Upper lobe of left lung (tissue), 4 donors: ENCODE measurements at regions not wholly inside any gene's neighbourhood (a gene's known extent, or its start where the extent isn't known, plus 50 kb on each side); places are given as distances from the start of the nearest gene placed in this dataset.

Experiments used
- EP300 ChIP-seq, 4 donors: sonication (generic); formaldehyde crosslinking; IDR thresholded peaks; one replicate each; pipeline ENCODE4 v1.5.1; 2017; ENCODE audit warnings: antibody characterized with exemption in 4 of 4, control low read depth in 2 of 4
- POLR2A ChIP-seq, 4 donors: fragments of 450-650 bp; IDR thresholded peaks; one replicate each; pipeline ENCODE4 v1.5.1; 2016 to 2017; ENCODE audit warnings: antibody characterized with exemption in 4 of 4, mild to moderate bottlenecking in 2 of 4
- TF ChIP-seq, protein P1 (sequence below), 6 experiments: fragments of 450-650 bp in 4 of 6; fragments of 200-600 bp in 2 of 6; sonication (generic) in 2 of 6; IDR thresholded peaks; one replicate each; pipeline ENCODE4 v1.5.1; 2016 to 2019; ENCODE audit warnings: antibody characterized with exemption in 6 of 6

DNA sequence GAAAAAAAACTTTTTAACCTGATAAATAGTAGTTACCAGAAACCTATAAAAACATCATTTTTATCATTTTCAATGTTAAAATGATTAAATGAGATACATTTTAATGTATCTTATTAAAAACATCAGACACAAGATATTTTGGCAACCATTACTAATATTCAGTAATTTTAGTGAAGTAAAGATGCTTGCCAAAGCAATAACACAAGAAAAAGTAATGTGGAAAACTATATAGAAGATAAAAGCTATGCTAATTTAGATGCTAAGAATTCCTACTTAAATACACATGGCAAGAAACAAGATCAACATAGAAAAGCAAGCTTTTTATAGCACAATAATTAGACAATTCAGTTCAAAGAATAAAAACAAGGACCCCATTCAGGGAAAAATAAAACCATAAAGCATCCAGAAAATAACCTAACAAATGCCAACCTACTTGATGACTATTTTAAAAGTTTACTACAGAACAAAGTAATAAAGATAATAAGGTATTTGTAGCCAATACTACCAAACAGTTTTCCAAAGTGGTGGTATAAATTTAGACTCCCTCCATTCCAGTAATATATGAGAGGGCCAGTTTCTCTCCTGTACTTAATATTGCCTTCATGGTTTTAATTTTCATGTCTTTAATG is 489.5 kb downstream of the CDH2 start:
- TF ChIP-seq, protein P1, sequence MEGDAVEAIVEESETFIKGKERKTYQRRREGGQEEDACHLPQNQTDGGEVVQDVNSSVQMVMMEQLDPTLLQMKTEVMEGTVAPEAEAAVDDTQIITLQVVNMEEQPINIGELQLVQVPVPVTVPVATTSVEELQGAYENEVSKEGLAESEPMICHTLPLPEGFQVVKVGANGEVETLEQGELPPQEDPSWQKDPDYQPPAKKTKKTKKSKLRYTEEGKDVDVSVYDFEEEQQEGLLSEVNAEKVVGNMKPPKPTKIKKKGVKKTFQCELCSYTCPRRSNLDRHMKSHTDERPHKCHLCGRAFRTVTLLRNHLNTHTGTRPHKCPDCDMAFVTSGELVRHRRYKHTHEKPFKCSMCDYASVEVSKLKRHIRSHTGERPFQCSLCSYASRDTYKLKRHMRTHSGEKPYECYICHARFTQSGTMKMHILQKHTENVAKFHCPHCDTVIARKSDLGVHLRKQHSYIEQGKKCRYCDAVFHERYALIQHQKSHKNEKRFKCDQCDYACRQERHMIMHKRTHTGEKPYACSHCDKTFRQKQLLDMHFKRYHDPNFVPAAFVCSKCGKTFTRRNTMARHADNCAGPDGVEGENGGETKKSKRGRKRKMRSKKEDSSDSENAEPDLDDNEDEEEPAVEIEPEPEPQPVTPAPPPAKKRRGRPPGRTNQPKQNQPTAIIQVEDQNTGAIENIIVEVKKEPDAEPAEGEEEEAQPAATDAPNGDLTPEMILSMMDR (IDR thresholded peaks at IDR 0.05), result no peak
- TF ChIP-seq POLR2A (IDR thresholded peaks at IDR 0.05), result no peak
- TF ChIP-seq EP300 (IDR thresholded peaks at IDR 0.05), result no peak
